ENCODE measurements at regions not wholly inside any gene's neighbourhood (a gene's known extent, or its start where the extent isn't known, plus 50 kb on each side); places are given as distances from the start of the nearest gene placed in this dataset.

GRCh38 chr6:170129691-170130171 lies 161.1 kb downstream of the DLL1 start:
- POLR2A ChIA-PET (ENCODE audit: partially characterized antibody) = no interaction called here
- Histone ChIP-seq H3K23me2 (ENCODE audit: low read depth, low read length) (no peaks in the 10 kb centered on the region), H4K91ac (replicated peaks; ENCODE audit: insufficient read length, low read length) (no peak overlapping the region), H2BK20ac (ENCODE audit: low read length) (no peak overlapping the region), H3K9me3 (ENCODE audit: insufficient read depth in 2 of 2, low read depth in 1 of 2, low read length in 1 of 2) (no peaks in the 10 kb centered on the region), H2BK15ac (ENCODE audit: low read length) (no peak overlapping the region), H2AK5ac (ENCODE audit: low read depth, low read length) (no peak overlapping the region), H3K36me3 (ENCODE audit: control insufficient read depth in 2 of 4, insufficient read depth in 4 of 4, low read length in 3 of 4) (no peaks in the 10 kb centered on the region), H3K4me3 (ENCODE audit: extremely low read depth in 1 of 4, insufficient read depth in 2 of 4, low read depth in 3 of 4, low read length in 4 of 4) (no peak overlapping the region), H3K79me2 (ENCODE audit: control insufficient read depth in 1 of 2, insufficient read depth in 2 of 2, low read length in 2 of 2) (no peaks in the 10 kb centered on the region), H4K8ac (ENCODE audit: extremely low read depth, insufficient read depth, low read length) (no peak overlapping the region), H3K4ac (replicated peaks; ENCODE audit: insufficient read length, low read depth, low read length) (no peak overlapping the region), H3K4me2 (ENCODE audit: insufficient read depth in 1 of 2, low read depth in 2 of 2, low read length in 2 of 2) (no peak overlapping the region), H3K27me3 (replicated peaks in 1 of 4; ENCODE audit: control insufficient read depth in 3 of 4, extremely low read depth in 1 of 4, insufficient read depth in 3 of 4, low read length in 3 of 4) (no peaks in the 10 kb centered on the region), H2BK120ac (replicated peaks; ENCODE audit: low read depth, low read length) (no peak overlapping the region), H2BK12ac (ENCODE audit: low read depth, low read length) (no peak overlapping the region), H3K18ac (ENCODE audit: extremely low read depth, low read length) (no peak overlapping the region), H2BK5ac (ENCODE audit: low read depth, low read length) (no peak overlapping the region), H3K14ac (ENCODE audit: insufficient read length) (no peak overlapping the region), H2AFZ (ENCODE audit: low read length) (no peak overlapping the region), H3K27ac (ENCODE audit: low read depth, low read length) (no peak overlapping the region), H4K5ac (ENCODE audit: insufficient read length, low read depth, low read length) (no peak overlapping the region), H3K9ac (replicated peaks in 1 of 4; ENCODE audit: extremely low read depth in 1 of 4, low read depth in 3 of 4, low read length in 3 of 4) (no peak overlapping the region), H3K79me1 (ENCODE audit: low read depth, low read length) (no peaks in the 10 kb centered on the region), H3K56ac (replicated peaks; ENCODE audit: insufficient read length, low read depth, low read length) (no peak overlapping the region), H3K23ac (ENCODE audit: insufficient read length) (no peak overlapping the region), H3K4me1 (replicated peaks in 1 of 4; ENCODE audit: control insufficient read depth in 3 of 4, insufficient read depth in 4 of 4, low read length in 3 of 4) (no peaks in the 10 kb centered on the region; a peak in 1 of 7 replicates), H4K20me1 (replicated peaks in 1 of 2; ENCODE audit: control insufficient read depth in 1 of 2, insufficient read depth in 2 of 2, low read length in 2 of 2) (no peaks in the 10 kb centered on the region)
- CTCF ChIA-PET (ENCODE audit: partially characterized antibody) = no interaction called here
- TF ChIP-seq EP300 (IDR thresholded peaks at IDR 0.05; ENCODE audit: borderline replicate concordance in 1 of 2, low read depth in 2 of 2, low read length in 2 of 2) = no peak
- TF ChIP-seq, protein P1, sequence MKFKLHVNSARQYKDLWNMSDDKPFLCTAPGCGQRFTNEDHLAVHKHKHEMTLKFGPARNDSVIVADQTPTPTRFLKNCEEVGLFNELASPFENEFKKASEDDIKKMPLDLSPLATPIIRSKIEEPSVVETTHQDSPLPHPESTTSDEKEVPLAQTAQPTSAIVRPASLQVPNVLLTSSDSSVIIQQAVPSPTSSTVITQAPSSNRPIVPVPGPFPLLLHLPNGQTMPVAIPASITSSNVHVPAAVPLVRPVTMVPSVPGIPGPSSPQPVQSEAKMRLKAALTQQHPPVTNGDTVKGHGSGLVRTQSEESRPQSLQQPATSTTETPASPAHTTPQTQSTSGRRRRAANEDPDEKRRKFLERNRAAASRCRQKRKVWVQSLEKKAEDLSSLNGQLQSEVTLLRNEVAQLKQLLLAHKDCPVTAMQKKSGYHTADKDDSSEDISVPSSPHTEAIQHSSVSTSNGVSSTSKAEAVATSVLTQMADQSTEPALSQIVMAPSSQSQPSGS (IDR thresholded peaks at IDR 0.05; ENCODE audit: low read length) = no peak
- no peak for TF ChIP-seq SP1 (IDR thresholded peaks at IDR 0.05; ENCODE audit: low read depth, low read length)
- TF ChIP-seq CBX8 (IDR thresholded peaks at IDR 0.05; ENCODE audit: borderline replicate concordance, low read depth, low read length) = no peak
- 85% methylated on average over 8 of the region's 14 CpGs; no CpG with 5 or more reads in 1 of the 2 experiments for WGBS, 2 experiments (ENCODE audit: extremely low coverage in 1 of 2, insufficient coverage in 1 of 2, insufficient read length in 1 of 2, insufficient replicate concordance in 2 of 2, low coverage in 1 of 2, low lambda C conversion rate in 2 of 2, missing lambda C conversion rate in 1 of 2)
- DNase-seq (ENCODE audit: low read depth in 1 of 2, low spot score in 2 of 2) (peak in 1 of 2 experiments; percentile 34), FAIRE-seq (no peak)

Data from H1 (cell line).